K562 (cell line): ENCODE measurements at regions not wholly inside any gene's neighbourhood (a gene's known extent, or its start where the extent isn't known, plus 50 kb on each side); places are given as distances from the start of the nearest gene placed in this dataset.

Source experiments
- GABPA ChIP-seq: fragments of 200-800 bp; sonication (Bioruptor generic); conservative IDR thresholded peaks from 2 replicates; pipeline ENCODE4 v1.6.1; 2016; ENCODE audit warnings: low read depth, missing genetic modification characterization, missing compliant biosample characterization
- JUNB ChIP-seq: fragments of 450-650 bp; formaldehyde crosslinking; conservative IDR thresholded peaks from 2 replicates; pipeline ENCODE4 v1.4.0; 2020; ENCODE audit warnings: mild to moderate bottlenecking
- KAT7 ChIP-seq: sonication (generic); formaldehyde crosslinking; IDR thresholded peaks from 2 replicates; pipeline ENCODE4 v1.8.0; 2022; ENCODE audit warnings: missing genetic modification reagents, mild to moderate bottlenecking, borderline replicate concordance
- KDM2B ChIP-seq: fragments of 250-450 bp; sonication (Bioruptor Pico); IDR thresholded peaks from 2 replicates; pipeline ENCODE4 v1.8.0; 2021; ENCODE audit warnings: mild to moderate bottlenecking, moderate library complexity
- MYC ChIP-seq, 2 experiments: fragments of 250-450 bp in 1 of 2; sonication (Bioruptor Pico) in 1 of 2; IDR thresholded peaks; 2 replicates each; pipeline versions ENCODE4 v1.5.1 to v1.6.1; 2012 to 2021; ENCODE audit warnings: low read depth in 2 of 2, borderline replicate concordance in 1 of 2, improper control_type of control experiment in 1 of 2, low read length in 1 of 2, mild to moderate bottlenecking in 1 of 2, moderate library complexity in 1 of 2
- TF ChIP-seq, protein P1 (sequence below): sonication (generic); formaldehyde crosslinking; IDR thresholded peaks from 2 replicates; pipeline ENCODE4 v1.8.1; 2023; ENCODE audit warnings: mild to moderate bottlenecking, missing genetic modification reagents
- TF ChIP-seq, protein P2 (sequence below): sonication (generic); formaldehyde crosslinking; IDR thresholded peaks from 2 replicates; pipeline ENCODE4 v1.4.0; 2020; ENCODE audit warnings: mild to moderate bottlenecking, missing genetic modification reagents
- TF ChIP-seq, protein P3 (sequence below): fragments of 450-650 bp; conservative IDR thresholded peaks from 2 replicates; pipeline ENCODE4 v1.6.1; 2016; ENCODE audit warnings: missing genetic modification characterization, low read depth, mild to moderate bottlenecking, control low read depth, missing compliant biosample characterization
- TF ChIP-seq, protein P4 (sequence below), 2 experiments: fragments of 450-650 bp in 1 of 2; sonication (generic) in 1 of 2; formaldehyde crosslinking in 1 of 2; IDR thresholded peaks; 2 replicates each; pipeline versions ENCODE4 v1.7.1 to v1.9.0; 2016 to 2022; ENCODE audit warnings: inconsistent platforms in 1 of 2, mild to moderate bottlenecking in 1 of 2, missing genetic modification reagents in 1 of 2
- TF ChIP-seq, protein P5 (sequence below): fragments of 250-450 bp; sonication (Bioruptor Pico); IDR thresholded peaks from 2 replicates; pipeline ENCODE4 v1.5.0; 2020; ENCODE audit warnings: mild to moderate bottlenecking, borderline replicate concordance

DNA sequence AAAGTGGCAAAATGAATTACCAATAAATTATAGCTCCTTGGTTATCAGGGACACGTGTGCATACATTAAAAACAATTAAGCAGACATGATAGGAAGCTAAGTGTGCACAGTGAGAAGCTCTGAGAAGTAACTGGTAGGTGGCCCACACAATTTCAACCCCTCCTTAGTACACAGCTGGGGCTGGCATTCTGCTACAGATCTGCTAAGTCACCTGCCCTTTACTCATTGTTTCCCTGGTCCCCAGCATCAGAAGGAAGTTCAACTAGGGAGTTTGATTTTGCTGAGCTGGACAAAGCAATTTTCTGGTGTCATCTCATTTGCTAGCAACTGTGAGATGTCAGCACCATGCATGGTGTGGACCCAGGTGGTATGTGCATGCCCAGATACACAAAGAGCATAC is 424.1 kb upstream of the NPVF start:
- TF ChIP-seq KAT7 (CRISPR knock-in tag) (no peak), MYC (IDR thresholded peaks at IDR 0.05; ENCODE audit: low read depth, low read length) (no peak), MYC (CRISPR knock-in tag; IDR thresholded peaks at IDR 0.05; ENCODE audit: borderline replicate concordance, low read depth) (no peak), JUNB (CRISPR knock-in tag) (no peak), GABPA (tag) (no peak), KDM2B (CRISPR knock-in tag) (no peak)
- TF ChIP-seq, protein P1, sequence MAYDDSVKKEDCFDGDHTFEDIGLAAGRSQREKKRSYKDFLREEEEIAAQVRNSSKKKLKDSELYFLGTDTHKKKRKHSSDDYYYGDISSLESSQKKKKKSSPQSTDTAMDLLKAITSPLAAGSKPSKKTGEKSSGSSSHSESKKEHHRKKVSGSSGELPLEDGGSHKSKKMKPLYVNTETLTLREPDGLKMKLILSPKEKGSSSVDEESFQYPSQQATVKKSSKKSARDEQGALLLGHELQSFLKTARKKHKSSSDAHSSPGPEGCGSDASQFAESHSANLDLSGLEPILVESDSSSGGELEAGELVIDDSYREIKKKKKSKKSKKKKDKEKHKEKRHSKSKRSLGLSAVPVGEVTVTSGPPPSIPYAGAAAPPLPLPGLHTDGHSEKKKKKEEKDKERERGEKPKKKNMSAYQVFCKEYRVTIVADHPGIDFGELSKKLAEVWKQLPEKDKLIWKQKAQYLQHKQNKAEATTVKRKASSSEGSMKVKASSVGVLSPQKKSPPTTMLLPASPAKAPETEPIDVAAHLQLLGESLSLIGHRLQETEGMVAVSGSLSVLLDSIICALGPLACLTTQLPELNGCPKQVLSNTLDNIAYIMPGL, result no peak
- TF ChIP-seq, protein P2, sequence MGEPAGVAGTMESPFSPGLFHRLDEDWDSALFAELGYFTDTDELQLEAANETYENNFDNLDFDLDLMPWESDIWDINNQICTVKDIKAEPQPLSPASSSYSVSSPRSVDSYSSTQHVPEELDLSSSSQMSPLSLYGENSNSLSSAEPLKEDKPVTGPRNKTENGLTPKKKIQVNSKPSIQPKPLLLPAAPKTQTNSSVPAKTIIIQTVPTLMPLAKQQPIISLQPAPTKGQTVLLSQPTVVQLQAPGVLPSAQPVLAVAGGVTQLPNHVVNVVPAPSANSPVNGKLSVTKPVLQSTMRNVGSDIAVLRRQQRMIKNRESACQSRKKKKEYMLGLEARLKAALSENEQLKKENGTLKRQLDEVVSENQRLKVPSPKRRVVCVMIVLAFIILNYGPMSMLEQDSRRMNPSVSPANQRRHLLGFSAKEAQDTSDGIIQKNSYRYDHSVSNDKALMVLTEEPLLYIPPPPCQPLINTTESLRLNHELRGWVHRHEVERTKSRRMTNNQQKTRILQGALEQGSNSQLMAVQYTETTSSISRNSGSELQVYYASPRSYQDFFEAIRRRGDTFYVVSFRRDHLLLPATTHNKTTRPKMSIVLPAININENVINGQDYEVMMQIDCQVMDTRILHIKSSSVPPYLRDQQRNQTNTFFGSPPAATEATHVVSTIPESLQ (CRISPR knock-in tag), result no peak
- TF ChIP-seq, protein P3, sequence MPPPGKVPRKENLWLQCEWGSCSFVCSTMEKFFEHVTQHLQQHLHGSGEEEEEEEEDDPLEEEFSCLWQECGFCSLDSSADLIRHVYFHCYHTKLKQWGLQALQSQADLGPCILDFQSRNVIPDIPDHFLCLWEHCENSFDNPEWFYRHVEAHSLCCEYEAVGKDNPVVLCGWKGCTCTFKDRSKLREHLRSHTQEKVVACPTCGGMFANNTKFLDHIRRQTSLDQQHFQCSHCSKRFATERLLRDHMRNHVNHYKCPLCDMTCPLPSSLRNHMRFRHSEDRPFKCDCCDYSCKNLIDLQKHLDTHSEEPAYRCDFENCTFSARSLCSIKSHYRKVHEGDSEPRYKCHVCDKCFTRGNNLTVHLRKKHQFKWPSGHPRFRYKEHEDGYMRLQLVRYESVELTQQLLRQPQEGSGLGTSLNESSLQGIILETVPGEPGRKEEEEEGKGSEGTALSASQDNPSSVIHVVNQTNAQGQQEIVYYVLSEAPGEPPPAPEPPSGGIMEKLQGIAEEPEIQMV (tag), result no peak
- TF ChIP-seq, protein P4, sequence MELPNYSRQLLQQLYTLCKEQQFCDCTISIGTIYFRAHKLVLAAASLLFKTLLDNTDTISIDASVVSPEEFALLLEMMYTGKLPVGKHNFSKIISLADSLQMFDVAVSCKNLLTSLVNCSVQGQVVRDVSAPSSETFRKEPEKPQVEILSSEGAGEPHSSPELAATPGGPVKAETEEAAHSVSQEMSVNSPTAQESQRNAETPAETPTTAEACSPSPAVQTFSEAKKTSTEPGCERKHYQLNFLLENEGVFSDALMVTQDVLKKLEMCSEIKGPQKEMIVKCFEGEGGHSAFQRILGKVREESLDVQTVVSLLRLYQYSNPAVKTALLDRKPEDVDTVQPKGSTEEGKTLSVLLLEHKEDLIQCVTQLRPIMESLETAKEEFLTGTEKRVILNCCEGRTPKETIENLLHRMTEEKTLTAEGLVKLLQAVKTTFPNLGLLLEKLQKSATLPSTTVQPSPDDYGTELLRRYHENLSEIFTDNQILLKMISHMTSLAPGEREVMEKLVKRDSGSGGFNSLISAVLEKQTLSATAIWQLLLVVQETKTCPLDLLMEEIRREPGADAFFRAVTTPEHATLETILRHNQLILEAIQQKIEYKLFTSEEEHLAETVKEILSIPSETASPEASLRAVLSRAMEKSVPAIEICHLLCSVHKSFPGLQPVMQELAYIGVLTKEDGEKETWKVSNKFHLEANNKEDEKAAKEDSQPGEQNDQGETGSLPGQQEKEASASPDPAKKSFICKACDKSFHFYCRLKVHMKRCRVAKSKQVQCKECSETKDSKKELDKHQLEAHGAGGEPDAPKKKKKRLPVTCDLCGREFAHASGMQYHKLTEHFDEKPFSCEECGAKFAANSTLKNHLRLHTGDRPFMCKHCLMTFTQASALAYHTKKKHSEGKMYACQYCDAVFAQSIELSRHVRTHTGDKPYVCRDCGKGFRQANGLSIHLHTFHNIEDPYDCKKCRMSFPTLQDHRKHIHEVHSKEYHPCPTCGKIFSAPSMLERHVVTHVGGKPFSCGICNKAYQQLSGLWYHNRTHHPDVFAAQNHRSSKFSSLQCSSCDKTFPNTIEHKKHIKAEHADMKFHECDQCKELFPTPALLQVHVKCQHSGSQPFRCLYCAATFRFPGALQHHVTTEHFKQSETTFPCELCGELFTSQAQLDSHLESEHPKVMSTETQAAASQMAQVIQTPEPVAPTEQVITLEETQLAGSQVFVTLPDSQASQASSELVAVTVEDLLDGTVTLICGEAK (IDR thresholded peaks at IDR 0.05), result no peak
- TF ChIP-seq, protein P4 (CRISPR knock-in tag; IDR thresholded peaks at IDR 0.05), result no peak
- TF ChIP-seq, protein P5, sequence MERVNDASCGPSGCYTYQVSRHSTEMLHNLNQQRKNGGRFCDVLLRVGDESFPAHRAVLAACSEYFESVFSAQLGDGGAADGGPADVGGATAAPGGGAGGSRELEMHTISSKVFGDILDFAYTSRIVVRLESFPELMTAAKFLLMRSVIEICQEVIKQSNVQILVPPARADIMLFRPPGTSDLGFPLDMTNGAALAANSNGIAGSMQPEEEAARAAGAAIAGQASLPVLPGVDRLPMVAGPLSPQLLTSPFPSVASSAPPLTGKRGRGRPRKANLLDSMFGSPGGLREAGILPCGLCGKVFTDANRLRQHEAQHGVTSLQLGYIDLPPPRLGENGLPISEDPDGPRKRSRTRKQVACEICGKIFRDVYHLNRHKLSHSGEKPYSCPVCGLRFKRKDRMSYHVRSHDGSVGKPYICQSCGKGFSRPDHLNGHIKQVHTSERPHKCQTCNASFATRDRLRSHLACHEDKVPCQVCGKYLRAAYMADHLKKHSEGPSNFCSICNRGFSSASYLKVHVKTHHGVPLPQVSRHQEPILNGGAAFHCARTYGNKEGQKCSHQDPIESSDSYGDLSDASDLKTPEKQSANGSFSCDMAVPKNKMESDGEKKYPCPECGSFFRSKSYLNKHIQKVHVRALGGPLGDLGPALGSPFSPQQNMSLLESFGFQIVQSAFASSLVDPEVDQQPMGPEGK (CRISPR knock-in tag), result no peak
